Body of pancreas (tissue), 4 donors: ENCODE measurements at regions not wholly inside any gene's neighbourhood (a gene's known extent, or its start where the extent isn't known, plus 50 kb on each side); places are given as distances from the start of the nearest gene placed in this dataset.

Experiments used
- CTCF ChIP-seq, 7 experiments: fragments of 450-650 bp in 4 of 7; fragments of 200-600 bp in 3 of 7; sonication (generic) in 3 of 7; IDR thresholded peaks; one replicate each; pipeline ENCODE4 v1.5.1; 2016 to 2019; ENCODE audit warnings: antibody characterized with exemption in 7 of 7
- POLR2A ChIP-seq, 3 donors: fragments of 450-650 bp; IDR thresholded peaks; one replicate each; pipeline ENCODE4 v1.6.1; 2016; ENCODE audit warnings: antibody characterized with exemption in 3 of 3, mild to moderate bottlenecking in 2 of 3

- TF ChIP-seq CTCF (IDR thresholded peaks at IDR 0.05): no peak
- TF ChIP-seq POLR2A (IDR thresholded peaks at IDR 0.05): no peak
These were observed 79.4 kb upstream of the FNDC3A start for GRCh38 chr13:48896312-48896711.
